Stomach (tissue), 8 donors: ENCODE measurements at regions not wholly inside any gene's neighbourhood (a gene's known extent, or its start where the extent isn't known, plus 50 kb on each side); places are given as distances from the start of the nearest gene placed in this dataset.
"Not testable (repeated sequence)": the region's sequence is repeated elsewhere in the genome, so short reads cannot be mapped to it uniquely, and the experiment has no call there.

Source experiments
- DNase-seq, 2 donors: peaks; one replicate each; pipeline versions ENCODE4 v3.0.0 to v3.0.0-alpha.2; 2013 to 2019
- H3K27ac ChIP-seq, 5 donors: fragments of 200-600 bp in 4 of 5; sonication (generic) in 4 of 5; one replicate each; pipeline ENCODE4 v1.5.1; 2013 to 2019; ENCODE audit warnings: mild to moderate bottlenecking in 1 of 5, moderate library complexity in 1 of 5
- H3K27me3 ChIP-seq, 3 donors: fragments of 200-600 bp; sonication (generic); one replicate each; pipeline ENCODE4 v1.5.1; 2017 to 2019; ENCODE audit warnings: mixed run types in 1 of 3
- H3K36me3 ChIP-seq, 4 donors: fragments of 200-600 bp; sonication (generic); 1 replicate in 3 of 4; 2 replicates in 1 of 4; pipeline ENCODE4 v1.5.1; 2016 to 2019
- H3K4me1 ChIP-seq, 4 donors: fragments of 200-600 bp; sonication (generic); one replicate each; pipeline ENCODE4 v1.5.1; 2016 to 2019
- H3K4me3 ChIP-seq, 4 donors: fragments of 200-600 bp; sonication (generic) in 3 of 4; one replicate each; pipeline ENCODE4 v1.5.1; 2016 to 2019; ENCODE audit warnings: mild to moderate bottlenecking in 1 of 4
- H3K9me3 ChIP-seq, 4 donors: fragments of 200-600 bp; sonication (generic); one replicate each; pipeline ENCODE4 v1.5.1; 2016 to 2019
- EP300 ChIP-seq: sonication (generic); formaldehyde crosslinking; IDR thresholded peaks from one replicate; pipeline ENCODE4 v1.6.1; 2017; ENCODE audit warnings: antibody characterized with exemption
- POLR2A ChIP-seq, 4 donors: fragments of 450-650 bp; IDR thresholded peaks; one replicate each; pipeline ENCODE4 v1.6.1; 2016; ENCODE audit warnings: antibody characterized with exemption in 4 of 4, control low read depth in 2 of 4, mild to moderate bottlenecking in 1 of 4, moderate library complexity in 1 of 4
- POLR2AphosphoS5 ChIP-seq, 3 donors: sonication (generic); formaldehyde crosslinking; IDR thresholded peaks; one replicate each; pipeline ENCODE4 v1.6.1; 2016; ENCODE audit warnings: antibody characterized with exemption in 3 of 3
- WGBS, 5 donors: extraction: QIAGEN DNeasy Blood & Tissue Kit in 3 of 5; methylation state at CpG; one replicate each; pipeline versions ENCODE4 v1.1.5 to v1.1.7; 2013 to 2018; 5-methylcytosine and 5-hydroxymethylcytosine counted together
- intact Hi-C: fragments of 100-400 bp; cut with DNase I; formaldehyde crosslinking; loops from one replicate; pipeline ENCODE4 v1.15.1; 2023; ENCODE audit warnings: low total_unique reads
- TF ChIP-seq, protein P1 (sequence below), 7 experiments: fragments of 450-650 bp in 4 of 7; fragments of 200-600 bp in 3 of 7; sonication (generic) in 3 of 7; IDR thresholded peaks; one replicate each; pipeline ENCODE4 v1.5.1; 2016 to 2019; ENCODE audit warnings: antibody characterized with exemption in 7 of 7, control low read depth in 2 of 7, mild to moderate bottlenecking in 1 of 7
- donor health status: healthy with polysubstance abuse.
- donor health status: Bipolar disorder and iron deficiency.
- donor health status: healthy.

GRCh38 chr12:131391399-131391798, 319.5 kb upstream of the SFSWAP start:
- 75 to 86% (median 77%) methylated on average over 2 to 10 of the region's 10 CpGs for WGBS, 5 donors
- Histone ChIP-seq H3K27me3 (peaks cover 0 to 43% (median 0%) of the 10 kb centered on the region in 3 donors), H3K9me3 (peaks cover 0 to 3% (median under 1%) of the 10 kb centered on the region in 4 donors), H3K27ac (no peak overlapping the region), H3K4me1 (no peaks in the 10 kb centered on the region), H3K4me3 (no peak overlapping the region), H3K36me3 (no peaks in the 10 kb centered on the region)
- no peak for TF ChIP-seq POLR2AphosphoS5 (IDR thresholded peaks at IDR 0.05)
- no peak for TF ChIP-seq POLR2A (IDR thresholded peaks at IDR 0.05)
- TF ChIP-seq, protein P1, sequence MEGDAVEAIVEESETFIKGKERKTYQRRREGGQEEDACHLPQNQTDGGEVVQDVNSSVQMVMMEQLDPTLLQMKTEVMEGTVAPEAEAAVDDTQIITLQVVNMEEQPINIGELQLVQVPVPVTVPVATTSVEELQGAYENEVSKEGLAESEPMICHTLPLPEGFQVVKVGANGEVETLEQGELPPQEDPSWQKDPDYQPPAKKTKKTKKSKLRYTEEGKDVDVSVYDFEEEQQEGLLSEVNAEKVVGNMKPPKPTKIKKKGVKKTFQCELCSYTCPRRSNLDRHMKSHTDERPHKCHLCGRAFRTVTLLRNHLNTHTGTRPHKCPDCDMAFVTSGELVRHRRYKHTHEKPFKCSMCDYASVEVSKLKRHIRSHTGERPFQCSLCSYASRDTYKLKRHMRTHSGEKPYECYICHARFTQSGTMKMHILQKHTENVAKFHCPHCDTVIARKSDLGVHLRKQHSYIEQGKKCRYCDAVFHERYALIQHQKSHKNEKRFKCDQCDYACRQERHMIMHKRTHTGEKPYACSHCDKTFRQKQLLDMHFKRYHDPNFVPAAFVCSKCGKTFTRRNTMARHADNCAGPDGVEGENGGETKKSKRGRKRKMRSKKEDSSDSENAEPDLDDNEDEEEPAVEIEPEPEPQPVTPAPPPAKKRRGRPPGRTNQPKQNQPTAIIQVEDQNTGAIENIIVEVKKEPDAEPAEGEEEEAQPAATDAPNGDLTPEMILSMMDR (IDR thresholded peaks at IDR 0.05): no peak
- TF ChIP-seq EP300: no peak
- intact Hi-C loops: no loop called here
- DNase-seq: no peak

- 70 to 84% (median 81%) methylated on average over 10 to 11 of the region's 11 CpGs for WGBS, 5 donors
- intact Hi-C loops: not testable (repeated sequence)
- peaks cover 0 to 16% (median 0%) of the 10 kb centered on the region in 3 donors for H3K27me3 ChIP-seq
Measured at GRCh38 chr12:131394752-131395151, 316.1 kb upstream of the SFSWAP start.

GRCh38 chr12:131395209-131395684, 315.6 kb upstream of the SFSWAP start:
- H3K27ac ChIP-seq, DNase-seq, H3K36me3 ChIP-seq, H3K4me3 ChIP-seq, intact Hi-C loops, H3K4me1 ChIP-seq: not testable (repeated sequence)
- WGBS, 5 donors: 73 to 96% (median 87%) methylated on average over 5 of the region's 5 CpGs
- peaks cover 7 to 27% (median 12%) of the 10 kb centered on the region in 4 donors for H3K9me3 ChIP-seq
- peaks cover 0 to 11% (median 0%) of the 10 kb centered on the region in 3 donors for H3K27me3 ChIP-seq

More at GRCh38 chr12:131394752-131395151, 316.1 kb upstream of the SFSWAP start:
- H3K9me3 ChIP-seq: peaks cover 7 to 27% (median 12%) of the 10 kb centered on the region in 4 donors
- H3K4me3 ChIP-seq, H3K4me1 ChIP-seq, H3K36me3 ChIP-seq, DNase-seq, H3K27ac ChIP-seq: not testable (repeated sequence)

GRCh38 chr12:131395971-131396573, 314.8 kb upstream of the SFSWAP start:
- intact Hi-C loops: no loop called here
- TF ChIP-seq EP300: no peak
- Histone ChIP-seq H3K4me3 (no peak overlapping the region), H3K4me1 (no peaks in the 10 kb centered on the region), H3K27me3 (peaks cover 0 to 10% (median 0%) of the 10 kb centered on the region in 3 donors), H3K36me3 (no peaks in the 10 kb centered on the region), H3K27ac (no peak overlapping the region), H3K9me3 (peaks cover 7 to 27% (median 12%) of the 10 kb centered on the region in 4 donors)
- WGBS, 5 donors: 81 to 94% (median 88%) methylated on average over 1 of the region's 1 CpG
- no peak for DNase-seq

GRCh38 chr12:131397493-131398181, 313.3 kb upstream of the SFSWAP start:
- H3K27me3 ChIP-seq: no peaks in the 10 kb centered on the region
- no peak for DNase-seq
- no peaks in the 10 kb centered on the region for H3K36me3 ChIP-seq
- no peak for TF ChIP-seq POLR2AphosphoS5 (IDR thresholded peaks at IDR 0.05)
- TF ChIP-seq EP300: no peak
- TF ChIP-seq, protein P1 (IDR thresholded peaks at IDR 0.05): no peak
- TF ChIP-seq POLR2A (IDR thresholded peaks at IDR 0.05): no peak
- H3K4me3 ChIP-seq: no peak overlapping the region
- H3K27ac ChIP-seq: no peak overlapping the region
- WGBS, 5 donors: 67 to 78% (median 70%) methylated on average over 4 to 5 of the region's 5 CpGs
- intact Hi-C loops: no loop called here
- peaks cover 7 to 27% (median 12%) of the 10 kb centered on the region in 4 donors for H3K9me3 ChIP-seq
- peaks cover 0 to 4% (median 2%) of the 10 kb centered on the region in 4 donors for H3K4me1 ChIP-seq

- intact Hi-C loops: no loop called here
- TF ChIP-seq EP300 (no peak), POLR2AphosphoS5 (IDR thresholded peaks at IDR 0.05) (no peak), POLR2A (IDR thresholded peaks at IDR 0.05) (no peak)
- TF ChIP-seq, protein P1 (IDR thresholded peaks at IDR 0.05): no peak
- H3K27ac ChIP-seq: no peak overlapping the region
- H3K4me3 ChIP-seq: no peak overlapping the region
- H3K36me3 ChIP-seq: no peaks in the 10 kb centered on the region
- DNase-seq: no peak
- peaks cover 7 to 27% (median 12%) of the 10 kb centered on the region in 4 donors for H3K9me3 ChIP-seq
- no peaks in the 10 kb centered on the region for H3K27me3 ChIP-seq
- peaks cover 0 to 5% (median 2%) of the 10 kb centered on the region in 4 donors for H3K4me1 ChIP-seq
Measured at GRCh38 chr12:131399000-131399399, 311.9 kb upstream of the SFSWAP start.

GRCh38 chr12:131400668-131401294, 310.1 kb upstream of the SFSWAP start:
- H3K27me3 ChIP-seq, H3K4me3 ChIP-seq, H3K4me1 ChIP-seq, H3K36me3 ChIP-seq, intact Hi-C loops, DNase-seq: not testable (repeated sequence)
- H3K27ac ChIP-seq: peak overlapping the region in 1 of 5 donors; percentile 46
- 45 to 59% (median 51%) methylated on average over 3 to 4 of the region's 4 CpGs for WGBS, 5 donors
- peaks cover 7 to 27% (median 12%) of the 10 kb centered on the region in 4 donors for H3K9me3 ChIP-seq
